K562 (cell line): ENCODE measurements at regions not wholly inside any gene's neighbourhood (a gene's known extent, or its start where the extent isn't known, plus 50 kb on each side); places are given as distances from the start of the nearest gene placed in this dataset.

Source experiments
- ATAC-seq: fragments of 200-7000 bp; cut with Tn5 transposase; 3 replicates; pipeline ENCODE4 v1.9.1; 2020; ENCODE audit warnings: moderate library complexity
- BruUV-seq: library from RNA; stranded (reverse); fragments of 400-500 nt; replicated peaks from 2 replicates; lab custom pipeline; 2021; lab: Mats Ljungman, UMichigan
- CTCF ChIA-PET: fragments of 300-600 bp; formaldehyde crosslinking; extraction: SDS; loops from one replicate; lab custom pipeline; 2021; ENCODE audit warnings: low intra/inter-chr PET ratio; lab: Yijun Ruan, JAX
- POLR2A ChIA-PET: fragments of 300-600, 350-650 bp; sonication (Branson Sonifier 250); formaldehyde crosslinking; extraction: SDS; loops from one replicate; lab custom pipeline; 2021; ENCODE audit warnings: antibody characterized with exemption, inconsistent platforms; lab: Yijun Ruan, JAX
- DNase-seq, 4 experiments: peaks; one replicate each; pipeline versions ENCODE4 v3.0.0 to v3.0.0-alpha.2; 2011 to 2018; ENCODE audit warnings: low spot score in 3 of 4, mixed read lengths in 3 of 4; ENCODE audit errors: extremely low read depth in 1 of 4
- FAIRE-seq: peaks from 2 replicates; lab custom pipeline; 2011; peaks lifted over from hg19 to GRCh38; lab: Jason Lieb, UNC
- H2AFZ ChIP-seq: 2 replicates; pipeline ENCODE4 v1.6.0; 2011; ENCODE audit warnings: low read depth, low read length, control low read depth, inconsistent platforms
- H3K27ac ChIP-seq: fragments of 200-600 bp; 3 replicates; pipeline ENCODE4 v1.8.0; 2011; ENCODE audit warnings: low read depth, mild to moderate bottlenecking, control low read depth, inconsistent platforms, low read length, moderate library complexity, mixed read lengths; ENCODE audit errors: extremely low read depth
- H3K27me3 ChIP-seq, 2 experiments: fragments of 300-600 bp in 1 of 2; 2 replicates in 1 of 2; 3 replicates in 1 of 2; pipeline versions ENCODE4 v1.6.0 to v1.8.0; 2011; ENCODE audit warnings: inconsistent platforms in 2 of 2, low read length in 2 of 2, mild to moderate bottlenecking in 1 of 2, mixed read lengths in 1 of 2, moderate library complexity in 1 of 2; ENCODE audit not compliant: control insufficient read depth in 2 of 2, insufficient read depth in 2 of 2
- H3K36me3 ChIP-seq: fragments of 300-600 bp; 3 replicates; pipeline ENCODE4 v1.8.0; 2011; ENCODE audit warnings: mild to moderate bottlenecking, low read length, inconsistent platforms; ENCODE audit not compliant: control insufficient read depth, insufficient read depth
- H3K4me1 ChIP-seq, 2 experiments: fragments of 200-600 bp in 1 of 2; replicated peaks in 1 of 2; 2 replicates in 1 of 2; 3 replicates in 1 of 2; pipeline versions ENCODE4 v1.5.1 to v1.8.0; 2011; ENCODE audit warnings: inconsistent platforms in 2 of 2, low read length in 2 of 2, mild to moderate bottlenecking in 1 of 2, mixed read lengths in 1 of 2, moderate library complexity in 1 of 2; ENCODE audit not compliant: control insufficient read depth in 2 of 2, insufficient read depth in 2 of 2
- H3K4me2 ChIP-seq: 2 replicates; pipeline ENCODE4 v1.6.1; 2011; ENCODE audit warnings: low read length, control low read depth, inconsistent platforms, mixed read lengths; ENCODE audit not compliant: insufficient read depth
- H3K4me3 ChIP-seq: fragments of 200-600 bp; sonication (generic), shearing (Covaris generic); 2 replicates; pipeline ENCODE4 v1.5.1; 2016; ENCODE audit warnings: control low read depth, inconsistent platforms
- H3K79me2 ChIP-seq: fragments of 200-600 bp; 3 replicates; pipeline ENCODE4 v1.8.0; 2011; ENCODE audit warnings: low read length, inconsistent platforms; ENCODE audit not compliant: control insufficient read depth, insufficient read depth
- H3K9ac ChIP-seq, 2 experiments: 2 replicates each; pipeline versions ENCODE4 v1.6.0 to v1.6.1; 2011; ENCODE audit warnings: low read depth in 2 of 2, low read length in 2 of 2, control low read depth in 1 of 2, inconsistent platforms in 1 of 2, mild to moderate bottlenecking in 1 of 2, mixed read lengths in 1 of 2; ENCODE audit not compliant: insufficient read depth in 1 of 2
- H3K9me1 ChIP-seq: one replicate; pipeline ENCODE4 v1.6.0; 2011; ENCODE audit warnings: inconsistent platforms, mild to moderate bottlenecking, low read length, moderate library complexity; ENCODE audit not compliant: control insufficient read depth, insufficient read depth
- H3K9me3 ChIP-seq: replicated peaks from 2 replicates; pipeline ENCODE4 v1.5.1; 2011; ENCODE audit warnings: low read depth, low read length, inconsistent platforms; ENCODE audit not compliant: control insufficient read depth, insufficient read depth
- H4K20me1 ChIP-seq: replicated peaks from 2 replicates; pipeline ENCODE4 v1.6.1; 2011; ENCODE audit warnings: low read length, inconsistent platforms, mixed read lengths; ENCODE audit not compliant: control insufficient read depth, insufficient read depth
- ATF7 ChIP-seq: fragments of 450-650 bp; IDR thresholded peaks from 2 replicates; pipeline ENCODE4 v1.7.1; 2014; ENCODE audit warnings: mild to moderate bottlenecking, moderate library complexity
- FOXA1 ChIP-seq: fragments of 450-650 bp; IDR thresholded peaks from 2 replicates; pipeline ENCODE4 v1.6.1; 2016; ENCODE audit warnings: mild to moderate bottlenecking, borderline replicate concordance
- GATAD2B ChIP-seq: fragments of 450-650 bp; IDR thresholded peaks from 2 replicates; pipeline ENCODE4 v1.6.1; 2017; ENCODE audit warnings: mild to moderate bottlenecking, borderline replicate concordance
- HLTF ChIP-seq: fragments of 450-650 bp; IDR thresholded peaks from 2 replicates; pipeline ENCODE4 v1.6.1; 2016
- KDM1A ChIP-seq, 2 experiments: fragments of 450-650 bp; IDR thresholded peaks; 2 replicates each; pipeline ENCODE4 v1.6.1; 2016; ENCODE audit warnings: mild to moderate bottlenecking in 2 of 2
- NFIX ChIP-seq: fragments of 250-450 bp; sonication (Bioruptor Pico); IDR thresholded peaks from 2 replicates; pipeline ENCODE4 v1.4.0; 2020; ENCODE audit warnings: low read depth, mild to moderate bottlenecking, moderate library complexity
- NR3C1 ChIP-seq: sonication (generic); formaldehyde crosslinking; IDR thresholded peaks from 2 replicates; pipeline ENCODE4 v1.8.1; 2022; ENCODE audit warnings: missing genetic modification reagents
- NRF1 ChIP-seq, 2 experiments: fragments of 450-650 bp; IDR thresholded peaks in 1 of 2; conservative IDR thresholded peaks in 1 of 2; 2 replicates each; pipeline ENCODE4 v1.6.1; 2014; ENCODE audit warnings: mild to moderate bottlenecking in 2 of 2
- PCBP1 ChIP-seq: fragments of 200-400 bp; formaldehyde crosslinking; IDR thresholded peaks from 2 replicates; pipeline ENCODE4 v1.6.1; 2018; ENCODE audit warnings: mild to moderate bottlenecking, low read depth, low read length; ENCODE audit not compliant: poor library complexity, severe bottlenecking
- PRMT5 ChIP-seq: sonication (generic); formaldehyde crosslinking; IDR thresholded peaks from 2 replicates; pipeline ENCODE4 v1.5.0; 2020; ENCODE audit warnings: missing genetic modification reagents
- RB1 ChIP-seq: fragments of 450-650 bp; IDR thresholded peaks from 2 replicates; pipeline ENCODE4 v1.6.1; 2017; ENCODE audit warnings: low read depth, mild to moderate bottlenecking
- SMAD1 ChIP-seq: fragments of 150-350 bp; IDR thresholded peaks from 2 replicates; pipeline ENCODE4 v1.6.1; 2014; ENCODE audit warnings: low read length, low read depth; ENCODE audit not compliant: partially characterized antibody
- ZNF24 ChIP-seq: fragments of 450-650 bp; IDR thresholded peaks from 2 replicates; pipeline ENCODE4 v1.6.1; 2016
- ZNF280B ChIP-seq: fragments of 250-450 bp; sonication (Bioruptor Pico); IDR thresholded peaks from 2 replicates; pipeline ENCODE4 v1.5.1; 2021; ENCODE audit warnings: mild to moderate bottlenecking
- ZNF347 ChIP-seq: fragments of 450-650 bp; formaldehyde crosslinking; IDR thresholded peaks from 2 replicates; pipeline ENCODE4 v1.4.0; 2020; ENCODE audit warnings: low read depth, mild to moderate bottlenecking, moderate library complexity
- ZNF431 ChIP-seq: sonication (generic); formaldehyde crosslinking; IDR thresholded peaks from 2 replicates; pipeline ENCODE4 v1.8.0; 2022; ENCODE audit warnings: mild to moderate bottlenecking, missing genetic modification reagents
- WGBS: fragments of 100-300 bp; shearing (Covaris generic); methylation state at CpG from one replicate; pipeline ENCODE4 v1.1.6; 2016; ENCODE audit warnings: low coverage, mixed read lengths; ENCODE audit not compliant: insufficient coverage; ENCODE audit errors: missing lambda C conversion rate; 5-methylcytosine and 5-hydroxymethylcytosine counted together
- in situ Hi-C: fragments of 300-500 bp; cut with MboI; formaldehyde crosslinking; loops from 4 replicates; pipeline ENCODE4 v1.15.0; 2018; ENCODE audit warnings: inconsistent platforms, mixed read lengths
- intact Hi-C: fragments of 100-400 bp; cut with micrococcal nuclease; formaldehyde crosslinking; loops from 2 replicates; pipeline ENCODE4 v1.14.2; 2022

GRCh38 chr6:23873161-23873560 lies 252.9 kb upstream of the NRSN1 start (continued):
- no peak for TF ChIP-seq ZNF280B (CRISPR knock-in tag)

GRCh38 chr6:23875006-23875405 lies 251.0 kb upstream of the NRSN1 start:
- Histone ChIP-seq H3K27me3 (no peaks in the 10 kb centered on the region), H3K9me3 (no peaks in the 10 kb centered on the region), H4K20me1 (no peaks in the 10 kb centered on the region), H3K4me1 (no peaks in the 10 kb centered on the region), H3K4me2 (no peak overlapping the region), H3K36me3 (no peaks in the 10 kb centered on the region), H2AFZ (no peak overlapping the region), H3K79me2 (no peaks in the 10 kb centered on the region), H3K4me3 (no peak overlapping the region), H3K27ac (no peak overlapping the region), H3K9me1 (no peaks in the 10 kb centered on the region), H3K9ac (no peak overlapping the region)
- TF ChIP-seq PRMT5: no peak
- no peak for TF ChIP-seq ZNF347 (CRISPR knock-in tag)
- TF ChIP-seq NRF1 (conservative IDR thresholded peaks at IDR 0.05 in 1 of 2, IDR thresholded peaks at IDR 0.05 in 1 of 2): no peak
- TF ChIP-seq ATF7: no peak
- no peak for TF ChIP-seq ZNF24
- TF ChIP-seq HLTF: no peak
- no peak for TF ChIP-seq GATAD2B
- no peak for TF ChIP-seq KDM1A (IDR thresholded peaks at IDR 0.05)
- no peak for TF ChIP-seq PCBP1
- TF ChIP-seq FOXA1: no peak
- TF ChIP-seq SMAD1: no peak
- no peak for TF ChIP-seq NR3C1 (CRISPR knock-in tag)
- TF ChIP-seq NFIX (CRISPR knock-in tag): no peak
- TF ChIP-seq RB1: no peak
- no peak for TF ChIP-seq ZNF431 (CRISPR knock-in tag)
- ATAC-seq (no peak), FAIRE-seq (no peak), DNase-seq (no peak)
- in situ Hi-C loops (no loop called here), intact Hi-C loops (no loop called here)
- POLR2A ChIA-PET: no interaction called here
- 0% methylated on average over 1 of the region's 1 CpG for WGBS
- CTCF ChIA-PET: no interaction called here
- no TSS peak for BruUV-seq
